ENCODE measurements at regions not wholly inside any gene's neighbourhood (a gene's known extent, or its start where the extent isn't known, plus 50 kb on each side); places are given as distances from the start of the nearest gene placed in this dataset.

DNA sequence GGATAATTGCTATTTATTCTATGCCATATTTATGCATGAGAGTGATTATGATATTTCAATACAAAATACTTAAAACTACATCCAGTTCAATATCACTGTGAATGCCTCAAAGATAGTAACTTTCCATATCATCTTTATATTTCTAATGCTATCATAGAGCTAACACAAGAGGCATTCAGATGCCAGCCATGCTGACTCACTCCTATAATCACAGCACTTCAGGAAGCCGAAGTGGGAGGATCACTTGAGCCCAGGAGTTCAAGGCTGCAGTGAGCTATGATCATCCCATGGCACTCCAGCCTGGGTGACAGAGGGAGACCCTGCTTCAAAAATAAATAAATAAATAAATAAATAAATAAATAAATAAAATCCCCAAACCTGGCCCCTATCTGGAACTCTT, 498.7 kb downstream of the EPHA3 start:
- DNase-seq = no peak
- Histone ChIP-seq H3K36me3 (no peaks in the 10 kb centered on the region), H3K4me3 (no peak overlapping the region), H3K4me1 (no peaks in the 10 kb centered on the region), H3K9me3 (no peaks in the 10 kb centered on the region), H3K27me3 (no peaks in the 10 kb centered on the region), H3K27ac (no peak overlapping the region)
- intact Hi-C loops (cut with DNase I; ENCODE audit: low total_unique reads) = no loop called here
- TF ChIP-seq POLR2A (IDR thresholded peaks at IDR 0.05) = no peak
- TF ChIP-seq CTCF (IDR thresholded peaks at IDR 0.05) = no peak

DNA sequence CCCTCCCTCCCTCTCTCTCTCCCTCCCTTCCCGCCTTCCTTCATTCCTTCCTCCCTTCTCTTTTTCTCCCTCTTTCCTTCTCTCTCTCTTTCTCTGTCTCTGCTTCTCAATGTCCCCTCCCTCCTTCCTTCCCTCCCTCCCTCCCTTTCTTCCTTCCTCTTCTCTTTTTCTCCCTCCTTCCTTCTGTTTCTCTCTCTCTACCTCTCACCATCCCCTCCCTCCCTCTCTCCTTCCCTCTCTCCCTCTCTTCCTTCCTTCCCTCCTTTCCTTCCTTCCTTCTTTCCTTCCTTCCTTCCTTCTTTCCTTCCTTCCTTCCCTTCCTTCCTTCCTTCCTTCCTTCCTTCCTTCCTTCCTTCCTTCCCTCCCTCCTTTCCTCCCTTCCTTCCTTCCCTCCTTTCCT, 504.6 kb downstream of the EPHA3 start:
- no peaks in the 10 kb centered on the region for H3K9me3 ChIP-seq
- H3K36me3 ChIP-seq = no peaks in the 10 kb centered on the region
- intact Hi-C loops (cut with DNase I; ENCODE audit: low total_unique reads) = no loop called here
- no peak overlapping the region for H3K27ac ChIP-seq
- TF ChIP-seq CTCF (IDR thresholded peaks at IDR 0.05) (no peak), POLR2A (IDR thresholded peaks at IDR 0.05) (no peak)
- no peaks in the 10 kb centered on the region for H3K4me1 ChIP-seq
- no peaks in the 10 kb centered on the region for H3K27me3 ChIP-seq
- no peak overlapping the region for H3K4me3 ChIP-seq
- no peak for DNase-seq

GRCh38 chr3:89613241-89613640, 505.8 kb downstream of the EPHA3 start:
- Histone ChIP-seq H3K4me1 (no peaks in the 10 kb centered on the region), H3K27ac (no peak overlapping the region), H3K36me3 (no peaks in the 10 kb centered on the region), H3K4me3 (no peak overlapping the region), H3K9me3 (no peaks in the 10 kb centered on the region), H3K27me3 (no peaks in the 10 kb centered on the region)
- TF ChIP-seq POLR2A (IDR thresholded peaks at IDR 0.05) (no peak), CTCF (IDR thresholded peaks at IDR 0.05) (no peak)
- no peak for DNase-seq
- intact Hi-C loops (cut with DNase I; ENCODE audit: low total_unique reads) = no loop called here

DNA sequence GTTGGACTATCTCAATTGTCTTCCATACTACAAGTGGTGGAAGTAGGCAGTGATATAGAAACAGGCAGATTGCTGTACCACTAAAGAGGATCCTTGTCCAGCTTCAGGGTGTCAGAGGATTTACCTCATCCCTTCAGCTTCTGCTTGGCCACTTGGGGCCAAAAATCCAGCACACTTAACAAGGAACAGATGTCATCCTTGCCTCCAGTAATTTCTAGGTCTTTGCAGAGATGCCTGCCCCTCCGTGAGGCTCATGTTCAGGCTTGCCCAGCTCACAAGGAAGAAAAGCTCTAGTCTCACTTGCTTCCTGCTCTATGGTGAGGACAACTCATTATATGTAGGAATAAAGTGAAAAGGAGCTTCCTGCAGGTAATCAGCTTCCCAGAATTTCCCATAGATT, 510.3 kb downstream of the EPHA3 start:
- H3K27ac ChIP-seq = no peak overlapping the region
- H3K4me1 ChIP-seq = no peaks in the 10 kb centered on the region
- H3K9me3 ChIP-seq = no peaks in the 10 kb centered on the region
- intact Hi-C loops (cut with DNase I; ENCODE audit: low total_unique reads) = no loop called here
- no peak for DNase-seq
- no peaks in the 10 kb centered on the region for H3K36me3 ChIP-seq
- H3K4me3 ChIP-seq = no peak overlapping the region
- no peak for TF ChIP-seq CTCF (IDR thresholded peaks at IDR 0.05)
- no peak for TF ChIP-seq POLR2A (IDR thresholded peaks at IDR 0.05)
- H3K27me3 ChIP-seq = no peaks in the 10 kb centered on the region

DNA sequence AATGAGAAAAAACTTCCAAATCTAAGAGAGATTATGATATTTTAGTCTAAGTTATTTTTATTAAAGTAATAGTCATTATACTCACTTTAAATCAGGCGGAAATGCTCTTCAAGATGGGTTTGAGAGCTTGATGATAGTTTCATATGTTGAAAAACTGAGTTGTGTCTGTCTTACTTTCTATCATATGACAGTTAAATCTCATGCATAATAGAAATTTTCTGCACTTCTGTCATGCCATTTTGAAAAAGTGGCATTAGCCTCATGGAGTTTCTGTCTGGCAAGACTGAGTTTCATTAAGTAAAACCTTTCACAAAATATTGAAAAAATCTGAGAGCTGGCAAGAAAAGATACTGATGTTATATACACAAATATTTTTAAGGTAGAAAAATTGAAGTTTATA, 511.8 kb downstream of the EPHA3 start:
- TF ChIP-seq CTCF (IDR thresholded peaks at IDR 0.05) (no peak), POLR2A (IDR thresholded peaks at IDR 0.05) (no peak)
- intact Hi-C loops (cut with DNase I; ENCODE audit: low total_unique reads) = no loop called here

More for the DNA sequence above, 511.8 kb downstream of the EPHA3 start:
- Histone ChIP-seq H3K36me3 (no peaks in the 10 kb centered on the region), H3K4me1 (no peaks in the 10 kb centered on the region), H3K4me3 (no peak overlapping the region), H3K27me3 (no peaks in the 10 kb centered on the region), H3K9me3 (no peaks in the 10 kb centered on the region), H3K27ac (no peak overlapping the region)
- no peak for DNase-seq
